Spleen (tissue), 7 donors: ENCODE measurements at regions not wholly inside any gene's neighbourhood (a gene's known extent, or its start where the extent isn't known, plus 50 kb on each side); places are given as distances from the start of the nearest gene placed in this dataset.

Source experiments
- POLR2A ChIP-seq, 3 donors: fragments of 450-650 bp; IDR thresholded peaks; one replicate each; pipeline ENCODE4 v1.5.1; 2017; ENCODE audit warnings: antibody characterized with exemption in 3 of 3, mild to moderate bottlenecking in 1 of 3
- TF ChIP-seq, protein P1 (sequence below), 11 experiments: fragments of 200-600 bp in 7 of 11; fragments of 450-650 bp in 4 of 11; sonication (generic) in 4 of 11; IDR thresholded peaks in 8 of 11; conservative IDR thresholded peaks in 3 of 11; 1 replicate in 7 of 11; 2 replicates in 4 of 11; pipeline versions ENCODE4 v1.4.0 to v1.8.0; 2016 to 2021; ENCODE audit warnings: antibody characterized with exemption in 11 of 11, inconsistent platforms in 4 of 11, mild to moderate bottlenecking in 1 of 11
- donor health status: DM: no; HTN: no; CAD: no; lungs with moderate emphysema.
- donor health status: DM: no; HTN: no; CAD: no.
- donor health status: DM: no; HTN: no; CAD: no.

DNA sequence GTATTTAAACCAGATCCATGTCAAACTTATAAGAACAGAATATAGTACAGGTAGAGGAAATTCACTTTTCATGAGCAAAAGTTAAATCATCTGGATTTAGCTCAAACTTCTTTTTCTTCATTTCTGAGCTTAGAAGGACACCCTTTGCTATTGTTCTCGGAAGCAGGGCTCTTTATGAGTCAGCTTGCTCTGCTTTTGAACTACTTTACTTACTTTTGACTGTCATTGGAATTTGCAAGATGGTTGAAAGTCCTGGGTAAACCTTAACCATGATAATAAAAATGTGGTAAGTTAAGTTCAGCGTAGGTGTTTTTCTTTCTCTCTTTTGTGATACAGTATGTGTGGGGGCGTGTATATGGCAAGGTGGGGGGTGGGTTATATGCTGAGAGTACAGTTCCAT is 312.7 kb upstream of the DPH6 start:
- TF ChIP-seq, protein P1, sequence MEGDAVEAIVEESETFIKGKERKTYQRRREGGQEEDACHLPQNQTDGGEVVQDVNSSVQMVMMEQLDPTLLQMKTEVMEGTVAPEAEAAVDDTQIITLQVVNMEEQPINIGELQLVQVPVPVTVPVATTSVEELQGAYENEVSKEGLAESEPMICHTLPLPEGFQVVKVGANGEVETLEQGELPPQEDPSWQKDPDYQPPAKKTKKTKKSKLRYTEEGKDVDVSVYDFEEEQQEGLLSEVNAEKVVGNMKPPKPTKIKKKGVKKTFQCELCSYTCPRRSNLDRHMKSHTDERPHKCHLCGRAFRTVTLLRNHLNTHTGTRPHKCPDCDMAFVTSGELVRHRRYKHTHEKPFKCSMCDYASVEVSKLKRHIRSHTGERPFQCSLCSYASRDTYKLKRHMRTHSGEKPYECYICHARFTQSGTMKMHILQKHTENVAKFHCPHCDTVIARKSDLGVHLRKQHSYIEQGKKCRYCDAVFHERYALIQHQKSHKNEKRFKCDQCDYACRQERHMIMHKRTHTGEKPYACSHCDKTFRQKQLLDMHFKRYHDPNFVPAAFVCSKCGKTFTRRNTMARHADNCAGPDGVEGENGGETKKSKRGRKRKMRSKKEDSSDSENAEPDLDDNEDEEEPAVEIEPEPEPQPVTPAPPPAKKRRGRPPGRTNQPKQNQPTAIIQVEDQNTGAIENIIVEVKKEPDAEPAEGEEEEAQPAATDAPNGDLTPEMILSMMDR (IDR thresholded peaks at IDR 0.05 in 8 of 11, conservative IDR thresholded peaks at IDR 0.05 in 3 of 11), result no peak
- no peak for TF ChIP-seq POLR2A (IDR thresholded peaks at IDR 0.05)
